Chondrocyte (in vitro differentiated cells): ENCODE measurements at regions not wholly inside any gene's neighbourhood (a gene's known extent, or its start where the extent isn't known, plus 50 kb on each side); places are given as distances from the start of the nearest gene placed in this dataset.

Source experiments
- DNase-seq: peaks from one replicate; pipeline ENCODE4 v3.0.0; 2021; ENCODE audit warnings: mixed read lengths, low spot score
- H3K27ac Mint-ChIP-seq: one replicate; pipeline ENCODE4 v1.8.0; 2021; ENCODE audit warnings: mild to moderate bottlenecking, moderate library complexity, mixed read lengths; ENCODE audit not compliant: unreplicated experiment
- H3K27me3 Mint-ChIP-seq: 2 replicates; pipeline ENCODE4 v1.8.0; 2021; ENCODE audit warnings: low read depth, mixed read lengths
- H3K36me3 Mint-ChIP-seq: 2 replicates; pipeline ENCODE4 v1.8.0; 2021; ENCODE audit warnings: low read depth, mixed read lengths
- H3K4me1 Mint-ChIP-seq: 2 replicates; pipeline ENCODE4 v1.8.0; 2021; ENCODE audit warnings: low read depth, mild to moderate bottlenecking, mixed read lengths
- H3K4me3 Mint-ChIP-seq: one replicate; pipeline ENCODE4 v1.8.0; 2021; ENCODE audit warnings: mild to moderate bottlenecking, moderate library complexity, mixed read lengths; ENCODE audit not compliant: unreplicated experiment
- H3K9me3 Mint-ChIP-seq: 2 replicates; pipeline ENCODE4 v1.8.0; 2021; ENCODE audit warnings: low read depth, mixed read lengths
- CTCF ChIP-seq: fragments of 200-600 bp; sonication (generic); IDR thresholded peaks from 2 replicates; pipeline ENCODE4 v1.5.0; 2021; ENCODE audit warnings: antibody characterized with exemption, mild to moderate bottlenecking, moderate library complexity

GRCh38 chr9:90132866-90133265, 509.8 kb downstream of the DIRAS2 start:
- Mint-ChIP-seq H3K4me1 (no peaks in the 10 kb centered on the region), H3K27me3 (peaks cover 10% of the 10 kb centered on the region)

GRCh38 chr9:90137801-90138200, 504.8 kb downstream of the DIRAS2 start:
- DNase-seq, result no peak
- Mint-ChIP-seq H3K4me1 (no peaks in the 10 kb centered on the region), H3K36me3 (no peaks in the 10 kb centered on the region), H3K4me3 (no peak overlapping the region), H3K27ac (no peak overlapping the region), H3K9me3 (peaks cover 4% of the 10 kb centered on the region), H3K27me3 (peaks cover 6% of the 10 kb centered on the region)
- TF ChIP-seq CTCF, result no peak

More at GRCh38 chr9:90132866-90133265, 509.8 kb downstream of the DIRAS2 start:
- Mint-ChIP-seq H3K27ac (no peak overlapping the region), H3K9me3 (peaks cover 4% of the 10 kb centered on the region), H3K36me3 (peaks cover 2% of the 10 kb centered on the region), H3K4me3 (no peak overlapping the region)
- DNase-seq, result no peak
- TF ChIP-seq CTCF, result no peak

DNA sequence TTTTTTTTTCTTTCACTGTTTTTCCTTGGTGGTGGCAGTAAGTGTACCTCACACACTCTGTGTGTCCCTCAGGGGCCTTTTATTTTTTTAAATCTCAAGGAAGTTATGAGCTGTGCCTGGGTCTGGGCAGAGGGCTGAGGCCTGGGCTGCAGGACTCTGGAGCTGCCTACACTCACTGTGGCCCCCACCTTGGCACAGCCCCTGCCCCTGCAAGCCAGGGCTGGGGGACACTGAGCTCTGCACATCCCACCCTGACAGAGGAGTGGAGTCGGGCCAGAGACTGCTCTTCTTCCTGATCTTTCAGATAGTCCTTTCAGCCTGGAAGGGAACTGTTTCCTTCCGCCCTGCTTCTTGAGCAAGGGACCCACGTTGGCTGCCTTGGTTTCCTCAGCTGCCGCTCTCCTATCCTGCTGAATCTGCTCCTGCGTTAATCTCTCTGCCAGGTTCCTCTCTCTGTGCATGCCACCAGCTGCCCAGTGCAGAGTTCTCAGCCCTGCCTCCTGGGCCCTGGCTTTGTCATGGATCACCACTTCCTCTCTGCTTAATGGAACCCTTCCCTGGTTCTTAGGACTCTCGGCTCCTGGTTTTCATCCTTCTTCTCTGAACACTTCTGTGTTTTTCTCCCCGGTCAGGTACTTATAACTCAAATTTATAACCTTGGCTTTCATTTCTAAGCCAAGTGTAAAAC, 502.3 kb downstream of the DIRAS2 start:
- no peak for DNase-seq
- H3K4me3 Mint-ChIP-seq, result no peak overlapping the region
- TF ChIP-seq CTCF, result no peak
- H3K4me1 Mint-ChIP-seq, result no peaks in the 10 kb centered on the region
- H3K27me3 Mint-ChIP-seq, result peaks cover 8% of the 10 kb centered on the region
- H3K27ac Mint-ChIP-seq, result no peak overlapping the region
- H3K9me3 Mint-ChIP-seq, result peaks cover 4% of the 10 kb centered on the region
- H3K36me3 Mint-ChIP-seq, result no peaks in the 10 kb centered on the region

DNA sequence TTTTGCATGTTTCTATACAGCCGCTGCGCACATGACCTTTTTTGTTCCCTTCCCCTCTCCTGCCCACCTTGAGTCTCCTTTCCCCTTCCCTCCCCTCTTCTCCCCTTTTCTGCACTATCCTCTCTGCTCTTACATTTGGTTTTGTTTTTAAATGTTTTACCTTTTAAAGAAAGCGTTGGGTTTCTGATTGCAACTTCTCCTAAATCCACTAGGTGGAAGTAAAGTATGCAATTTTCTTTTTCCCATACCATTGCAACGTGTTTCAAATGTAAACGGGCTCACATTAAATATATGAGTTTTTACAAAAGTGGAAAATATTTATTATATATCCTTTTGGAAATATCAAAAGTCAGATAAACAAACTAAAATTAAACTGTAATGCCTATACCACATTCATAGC, 500.9 kb downstream of the DIRAS2 start:
- H3K4me3 Mint-ChIP-seq, result no peak overlapping the region
- no peaks in the 10 kb centered on the region for H3K36me3 Mint-ChIP-seq
- peaks cover 8% of the 10 kb centered on the region for H3K27me3 Mint-ChIP-seq
- no peak for DNase-seq
- H3K27ac Mint-ChIP-seq, result no peak overlapping the region
- TF ChIP-seq CTCF, result peak; percentile 83
- peaks cover 7% of the 10 kb centered on the region for H3K9me3 Mint-ChIP-seq
- H3K4me1 Mint-ChIP-seq, result no peaks in the 10 kb centered on the region

DNA sequence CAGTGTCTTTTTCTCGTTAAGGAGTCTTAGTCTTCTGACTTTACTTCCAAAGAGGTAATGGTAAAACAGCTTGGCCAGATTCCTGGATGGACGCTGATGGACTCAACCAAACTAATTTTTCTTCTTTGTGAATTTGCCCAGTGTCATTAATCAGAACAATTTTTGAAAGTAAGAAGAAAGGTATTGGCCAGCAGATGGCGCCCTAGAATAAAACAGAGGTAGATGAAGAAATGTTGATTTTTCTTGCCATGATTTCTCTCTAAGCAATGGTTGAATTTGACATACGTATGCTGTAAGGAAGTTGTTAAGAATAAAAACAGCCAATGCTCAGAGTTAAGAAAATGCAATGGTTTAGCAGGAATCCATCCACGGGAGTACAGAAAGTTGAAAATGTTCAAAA, 500.0 kb downstream of the DIRAS2 start:
- no peak for DNase-seq
- peaks cover 5% of the 10 kb centered on the region for H3K9me3 Mint-ChIP-seq
- H3K4me1 Mint-ChIP-seq, result no peaks in the 10 kb centered on the region
- H3K27ac Mint-ChIP-seq, result no peak overlapping the region
- peaks cover 8% of the 10 kb centered on the region for H3K27me3 Mint-ChIP-seq
- TF ChIP-seq CTCF, result peak; percentile 79
- no peak overlapping the region for H3K4me3 Mint-ChIP-seq
- no peaks in the 10 kb centered on the region for H3K36me3 Mint-ChIP-seq
